GM23338 (cell line): ENCODE measurements at regions not wholly inside any gene's neighbourhood (a gene's known extent, or its start where the extent isn't known, plus 50 kb on each side); places are given as distances from the start of the nearest gene placed in this dataset.

Experiments
- ATAC-seq: fragments of 200-7000 bp; cut with Tn5 transposase; 3 replicates; pipeline ENCODE4 v1.9.1; 2020
- DNase-seq: peaks from one replicate; pipeline ENCODE4 v3.0.0-alpha.2; 2015; ENCODE audit warnings: low spot score
- H2AFZ ChIP-seq: fragments of 200-600 bp; sonication (generic); 2 replicates; pipeline ENCODE4 v1.8.0; 2016; ENCODE audit warnings: antibody characterized with exemption, mild to moderate bottlenecking, moderate library complexity
- H3F3A ChIP-seq: fragments of 200-600 bp; sonication (generic); replicated peaks from 2 replicates; pipeline ENCODE4 v1.8.0; 2017; ENCODE audit warnings: antibody characterized with exemption, mixed run types, low read depth
- H3K27ac ChIP-seq: fragments of 200-600 bp; sonication (generic); 2 replicates; pipeline ENCODE4 v1.6.1; 2016; ENCODE audit warnings: low read depth
- H3K27me3 ChIP-seq: fragments of 200-600 bp; sonication (generic); 2 replicates; pipeline ENCODE4 v1.8.0; 2016; ENCODE audit warnings: mild to moderate bottlenecking, mixed run types, moderate library complexity; ENCODE audit not compliant: insufficient read depth
- H3K36me3 ChIP-seq: fragments of 200-600 bp; sonication (generic); 2 replicates; pipeline ENCODE4 v1.8.0; 2016; ENCODE audit warnings: mild to moderate bottlenecking; ENCODE audit not compliant: insufficient read depth
- H3K4me1 ChIP-seq: fragments of 200-600 bp; sonication (generic); 2 replicates; pipeline ENCODE4 v1.8.0; 2016; ENCODE audit warnings: mild to moderate bottlenecking, moderate library complexity; ENCODE audit not compliant: insufficient read depth
- H3K4me2 ChIP-seq: fragments of 200-600 bp; sonication (generic); 2 replicates; pipeline ENCODE4 v1.7.1; 2017; ENCODE audit warnings: mixed run types
- H3K4me3 ChIP-seq: fragments of 200-600 bp; sonication (generic); 2 replicates; pipeline ENCODE4 v1.6.1; 2016; ENCODE audit warnings: mixed run types
- H3K79me2 ChIP-seq: fragments of 200-600 bp; sonication (generic); replicated peaks from 2 replicates; pipeline ENCODE4 v1.8.0; 2017; ENCODE audit warnings: mild to moderate bottlenecking; ENCODE audit not compliant: insufficient read depth
- H3K9me2 ChIP-seq: fragments of 200-600 bp; sonication (generic); 2 replicates; pipeline ENCODE4 v1.8.0; 2017; ENCODE audit not compliant: insufficient read depth
- H4K20me1 ChIP-seq: fragments of 200-600 bp; sonication (generic); replicated peaks from 2 replicates; pipeline ENCODE4 v1.8.0; 2017; ENCODE audit warnings: mild to moderate bottlenecking; ENCODE audit not compliant: insufficient read depth
- H3K27ac Mint-ChIP-seq: 2 replicates; pipeline ENCODE4 v1.8.0; 2020; ENCODE audit warnings: inconsistent platforms, mild to moderate bottlenecking, moderate library complexity, mixed read lengths
- H3K27me3 Mint-ChIP-seq: 3 replicates; pipeline ENCODE4 v1.8.0; 2022; ENCODE audit warnings: low read depth, mild to moderate bottlenecking, moderate library complexity, mixed read lengths, inconsistent platforms; ENCODE audit not compliant: insufficient read depth, poor library complexity
- H3K36me3 Mint-ChIP-seq: 3 replicates; pipeline ENCODE4 v1.8.0; 2021; ENCODE audit warnings: low read depth, mild to moderate bottlenecking, inconsistent platforms, moderate library complexity, mixed read lengths
- H3K4me1 Mint-ChIP-seq: 3 replicates; pipeline ENCODE4 v1.8.0; 2020; ENCODE audit warnings: mild to moderate bottlenecking, inconsistent platforms, mixed read lengths
- H3K4me3 Mint-ChIP-seq: 3 replicates; pipeline ENCODE4 v1.8.0; 2021; ENCODE audit warnings: moderate library complexity, mild to moderate bottlenecking, inconsistent platforms, mixed read lengths
- H3K9me3 Mint-ChIP-seq: 3 replicates; pipeline ENCODE4 v1.8.0; 2020; ENCODE audit warnings: moderate library complexity, mild to moderate bottlenecking, inconsistent platforms, mixed read lengths
- CREB1 ChIP-seq: fragments of 250-450 bp; sonication (Bioruptor Pico); IDR thresholded peaks from 2 replicates; pipeline ENCODE4 v1.5.0; 2020; ENCODE audit warnings: low read depth, mild to moderate bottlenecking, moderate library complexity
- CTCF ChIP-seq, 2 experiments: fragments of 200-600 bp in 1 of 2; sonication (generic) in 1 of 2; conservative IDR thresholded peaks; 2 replicates each; pipeline versions ENCODE4 v1.5.1 to v1.6.1; 2016 to 2017; ENCODE audit warnings: antibody characterized with exemption in 2 of 2, low read depth in 2 of 2, mild to moderate bottlenecking in 2 of 2, moderate library complexity in 1 of 2
- ETS1 ChIP-seq: IDR thresholded peaks from 2 replicates; pipeline ENCODE4 v1.6.1; 2016; ENCODE audit warnings: antibody characterized with exemption
- EZH2 ChIP-seq: fragments of 200-600 bp; sonication (generic); IDR thresholded peaks from one replicate; pipeline ENCODE4 v1.8.0; 2017; ENCODE audit warnings: antibody characterized with exemption, mild to moderate bottlenecking, low read depth; ENCODE audit not compliant: unreplicated experiment
- EZH2phosphoT487 ChIP-seq: fragments of 200-600 bp; sonication (generic); IDR thresholded peaks from one replicate; pipeline ENCODE4 v1.8.1; 2018; ENCODE audit warnings: antibody characterized with exemption; ENCODE audit not compliant: unreplicated experiment
- JUNB ChIP-seq: IDR thresholded peaks from one replicate; pipeline ENCODE4 v1.6.1; 2016; ENCODE audit warnings: antibody characterized with exemption; ENCODE audit not compliant: unreplicated experiment
- NANOG ChIP-seq: IDR thresholded peaks from 2 replicates; pipeline ENCODE4 v1.6.1; 2016; ENCODE audit warnings: antibody characterized with exemption, borderline replicate concordance
- POLR2AphosphoS5 ChIP-seq: IDR thresholded peaks from 2 replicates; pipeline ENCODE4 v1.6.1; 2016; ENCODE audit warnings: antibody characterized with exemption, low read depth
- REST ChIP-seq: IDR thresholded peaks from one replicate; pipeline ENCODE4 v1.6.1; 2018; ENCODE audit warnings: antibody characterized with exemption; ENCODE audit not compliant: unreplicated experiment
- STAT1 ChIP-seq: IDR thresholded peaks from one replicate; pipeline ENCODE4 v1.6.1; 2016; ENCODE audit warnings: antibody characterized with exemption; ENCODE audit not compliant: unreplicated experiment
- ZNF114 ChIP-seq: fragments of 250-450 bp; sonication (Bioruptor Pico); IDR thresholded peaks from 2 replicates; pipeline ENCODE4 v1.5.0; 2020; ENCODE audit warnings: mild to moderate bottlenecking, moderate library complexity
- ZNF331 ChIP-seq: fragments of 250-450 bp; sonication (Bioruptor Pico); IDR thresholded peaks from 2 replicates; pipeline ENCODE4 v1.5.0; 2020; ENCODE audit warnings: low read depth, mild to moderate bottlenecking, moderate library complexity
- ZNF462 ChIP-seq: fragments of 250-450 bp; sonication (Bioruptor Pico); IDR thresholded peaks from 2 replicates; pipeline ENCODE4 v1.5.0; 2020; ENCODE audit warnings: mild to moderate bottlenecking, moderate library complexity

GRCh38 chr2:221123396-221123795 is 448.7 kb downstream of the EPHA4 start:
- no peaks in the 10 kb centered on the region for H3K4me1 ChIP-seq
- no peaks in the 10 kb centered on the region for H3K27me3 ChIP-seq
- Mint-ChIP-seq H3K27ac (no peak overlapping the region), H3K36me3 (peaks cover 15% of the 10 kb centered on the region), H3K9me3 (peaks cover 17% of the 10 kb centered on the region), H3K4me3 (no peak overlapping the region), H3K27me3 (peaks cover 1% of the 10 kb centered on the region), H3K4me1 (peaks cover 7% of the 10 kb centered on the region)
- ATAC-seq (no peak), DNase-seq (no peak)
- H4K20me1 ChIP-seq, result no peaks in the 10 kb centered on the region
- peaks cover 7% of the 10 kb centered on the region; the same call in 1 of the 2 replicates for H3K9me2 ChIP-seq
- no peaks in the 10 kb centered on the region for H3K79me2 ChIP-seq
- no peak overlapping the region for H2AFZ ChIP-seq
- no peaks in the 10 kb centered on the region for H3K36me3 ChIP-seq
- no peak for TF ChIP-seq REST
- no peak for TF ChIP-seq CTCF (conservative IDR thresholded peaks at IDR 0.05; ENCODE audit: low read depth in 2 of 2)
- no peak for TF ChIP-seq JUNB
- no peak for TF ChIP-seq ZNF114 (CRISPR knock-in tag)
- no peak for TF ChIP-seq NANOG
- TF ChIP-seq STAT1, result no peak
- TF ChIP-seq POLR2AphosphoS5, result no peak
- no peak for TF ChIP-seq ETS1
- TF ChIP-seq EZH2, result no peak
- no peak for TF ChIP-seq CREB1 (CRISPR knock-in tag)
- no peak for TF ChIP-seq ZNF462 (CRISPR knock-in tag)
- no peak for TF ChIP-seq EZH2phosphoT487
- no peak for TF ChIP-seq ZNF331 (CRISPR knock-in tag)
- no peaks in the 10 kb centered on the region for H3F3A ChIP-seq
- H3K4me2 ChIP-seq, result no peak overlapping the region
- no peak overlapping the region for H3K4me3 ChIP-seq
- no peak overlapping the region for H3K27ac ChIP-seq
